Hepatocyte (in vitro differentiated cells): ENCODE measurements at regions not wholly inside any gene's neighbourhood (a gene's known extent, or its start where the extent isn't known, plus 50 kb on each side); places are given as distances from the start of the nearest gene placed in this dataset.

Experiments
- DNase-seq: peaks from one replicate; pipeline ENCODE4 v3.0.0-alpha.2; 2016; ENCODE audit warnings: low spot score
- H2AFZ ChIP-seq: fragments of 200-600 bp; sonication (generic); 2 replicates; pipeline ENCODE4 v1.6.0; 2016; ENCODE audit warnings: antibody characterized with exemption, mild to moderate bottlenecking
- H3K27ac ChIP-seq: fragments of 200-600 bp; sonication (generic); 2 replicates; pipeline ENCODE4 v1.5.1; 2016; ENCODE audit warnings: mild to moderate bottlenecking
- H3K27me3 ChIP-seq: fragments of 200-600 bp; sonication (generic); 2 replicates; pipeline ENCODE4 v1.6.1; 2016
- H3K36me3 ChIP-seq: fragments of 200-600 bp; sonication (generic); replicated peaks from 2 replicates; pipeline ENCODE4 v1.5.1; 2016; ENCODE audit warnings: low read depth; ENCODE audit not compliant: insufficient read depth
- H3K4me1 ChIP-seq: fragments of 200-600 bp; sonication (generic); 2 replicates; pipeline ENCODE4 v1.5.1; 2016; ENCODE audit warnings: mild to moderate bottlenecking, moderate library complexity; ENCODE audit not compliant: insufficient read depth
- H3K4me2 ChIP-seq: fragments of 200-600 bp; sonication (generic); 2 replicates; pipeline ENCODE4 v1.6.0; 2016
- H3K4me3 ChIP-seq: fragments of 200-600 bp; sonication (generic); 2 replicates; pipeline ENCODE4 v1.5.1; 2016; ENCODE audit warnings: mild to moderate bottlenecking
- H3K79me2 ChIP-seq: fragments of 200-600 bp; sonication (generic); 2 replicates; pipeline ENCODE4 v1.6.0; 2017; ENCODE audit warnings: mild to moderate bottlenecking
- H3K9me2 ChIP-seq: fragments of 200-600 bp; sonication (generic); replicated peaks from 2 replicates; pipeline ENCODE4 v1.6.0; 2017; ENCODE audit warnings: mild to moderate bottlenecking; ENCODE audit not compliant: insufficient read depth
- H3K9me3 ChIP-seq: fragments of 200-600 bp; sonication (generic); 2 replicates; pipeline ENCODE4 v1.5.1; 2016; ENCODE audit warnings: low read depth, mild to moderate bottlenecking
- H4K20me1 ChIP-seq: fragments of 200-600 bp; sonication (generic); 2 replicates; pipeline ENCODE4 v1.6.0; 2016; ENCODE audit warnings: mild to moderate bottlenecking; ENCODE audit not compliant: insufficient read depth, poor library complexity, severe bottlenecking
- EZH2 ChIP-seq: fragments of 200-600 bp; sonication (generic); IDR thresholded peaks from 2 replicates; pipeline ENCODE4 v1.6.1; 2016; ENCODE audit warnings: antibody characterized with exemption, mild to moderate bottlenecking, borderline replicate concordance
- EZH2phosphoT487 ChIP-seq: fragments of 200-600 bp; sonication (generic); IDR thresholded peaks from one replicate; pipeline ENCODE4 v1.6.1; 2018; ENCODE audit warnings: antibody characterized with exemption, mild to moderate bottlenecking, low read depth, moderate library complexity; ENCODE audit not compliant: unreplicated experiment, severe bottlenecking
- WGBS: methylation state at CpG from one replicate; pipeline ENCODE4 v1.1.6; 2016; ENCODE audit warnings: low lambda C conversion rate; ENCODE audit errors: missing lambda C conversion rate; 5-methylcytosine and 5-hydroxymethylcytosine counted together
- TF ChIP-seq, protein P1 (sequence below): fragments of 200-600 bp; sonication (generic); IDR thresholded peaks from 2 replicates; pipeline ENCODE4 v1.5.1; 2016; ENCODE audit warnings: antibody characterized with exemption, mild to moderate bottlenecking; ENCODE audit not compliant: poor library complexity

GRCh38 chr9:130755377-130756007 lies 61.9 kb downstream of the EXOSC2 start:
- 81% methylated on average over 10 of the region's 10 CpGs for WGBS
- Histone ChIP-seq H3K79me2 (peaks cover 60% of the 10 kb centered on the region), H3K4me3 (no peak overlapping the region), H3K4me2 (no peak overlapping the region), H3K9me3 (no peaks in the 10 kb centered on the region), H3K36me3 (no peaks in the 10 kb centered on the region), H3K4me1 (no peaks in the 10 kb centered on the region), H3K9me2 (no peaks in the 10 kb centered on the region), H2AFZ (no peak overlapping the region), H3K27ac (no peak overlapping the region), H4K20me1 (peaks cover 8% of the 10 kb centered on the region), H3K27me3 (no peaks in the 10 kb centered on the region)
- TF ChIP-seq, protein P1, sequence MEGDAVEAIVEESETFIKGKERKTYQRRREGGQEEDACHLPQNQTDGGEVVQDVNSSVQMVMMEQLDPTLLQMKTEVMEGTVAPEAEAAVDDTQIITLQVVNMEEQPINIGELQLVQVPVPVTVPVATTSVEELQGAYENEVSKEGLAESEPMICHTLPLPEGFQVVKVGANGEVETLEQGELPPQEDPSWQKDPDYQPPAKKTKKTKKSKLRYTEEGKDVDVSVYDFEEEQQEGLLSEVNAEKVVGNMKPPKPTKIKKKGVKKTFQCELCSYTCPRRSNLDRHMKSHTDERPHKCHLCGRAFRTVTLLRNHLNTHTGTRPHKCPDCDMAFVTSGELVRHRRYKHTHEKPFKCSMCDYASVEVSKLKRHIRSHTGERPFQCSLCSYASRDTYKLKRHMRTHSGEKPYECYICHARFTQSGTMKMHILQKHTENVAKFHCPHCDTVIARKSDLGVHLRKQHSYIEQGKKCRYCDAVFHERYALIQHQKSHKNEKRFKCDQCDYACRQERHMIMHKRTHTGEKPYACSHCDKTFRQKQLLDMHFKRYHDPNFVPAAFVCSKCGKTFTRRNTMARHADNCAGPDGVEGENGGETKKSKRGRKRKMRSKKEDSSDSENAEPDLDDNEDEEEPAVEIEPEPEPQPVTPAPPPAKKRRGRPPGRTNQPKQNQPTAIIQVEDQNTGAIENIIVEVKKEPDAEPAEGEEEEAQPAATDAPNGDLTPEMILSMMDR: no peak
- TF ChIP-seq EZH2 (no peak), EZH2phosphoT487 (no peak)
- DNase-seq: no peak

GRCh38 chr9:130756037-130756436 lies 62.5 kb downstream of the EXOSC2 start:
- Histone ChIP-seq H3K27me3 (no peaks in the 10 kb centered on the region), H3K79me2 (peaks cover 60% of the 10 kb centered on the region), H3K36me3 (no peaks in the 10 kb centered on the region), H3K27ac (no peak overlapping the region), H3K4me3 (no peak overlapping the region), H3K9me3 (no peaks in the 10 kb centered on the region), H2AFZ (no peak overlapping the region), H3K4me2 (no peak overlapping the region), H3K4me1 (no peaks in the 10 kb centered on the region), H3K9me2 (no peaks in the 10 kb centered on the region), H4K20me1 (peaks cover 8% of the 10 kb centered on the region)
- no peak for TF ChIP-seq EZH2phosphoT487
- TF ChIP-seq EZH2: no peak
- TF ChIP-seq, protein P1: no peak
- WGBS: 30% methylated on average over 2 of the region's 2 CpGs
- no peak for DNase-seq

DNA sequence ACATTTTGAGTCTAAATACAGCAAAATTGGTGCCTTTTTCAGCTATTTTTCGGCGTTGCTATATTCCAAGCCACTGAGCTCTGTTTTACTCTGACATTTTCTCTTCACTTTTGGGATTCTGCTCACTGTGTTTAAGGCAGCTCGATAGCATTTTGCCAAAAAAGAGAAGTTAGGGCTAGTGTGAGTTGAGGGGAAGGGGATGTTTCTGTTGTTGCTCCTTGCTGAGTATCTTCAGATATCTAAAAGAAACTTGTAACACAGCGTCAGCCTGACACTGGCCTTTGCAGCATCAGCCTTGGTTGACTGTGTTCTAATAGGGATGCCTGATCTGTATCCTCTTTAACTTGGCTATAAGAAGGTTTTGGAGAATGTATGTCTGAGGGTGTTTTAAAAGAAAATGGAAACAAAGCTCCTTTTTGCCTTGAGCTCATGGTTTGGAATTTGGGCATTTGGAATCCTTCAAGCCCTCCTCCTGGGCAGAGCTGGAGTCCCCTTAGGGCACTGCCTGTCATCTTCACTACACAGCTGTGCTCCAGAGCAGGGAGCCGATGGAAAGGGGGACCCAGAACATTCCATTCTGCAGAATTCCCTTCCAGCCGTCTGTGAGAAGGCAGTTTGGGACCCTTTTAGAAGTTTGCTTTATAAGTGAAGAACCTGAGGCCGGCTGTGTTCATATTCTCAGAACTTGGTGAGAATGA lies 63.0 kb downstream of the EXOSC2 start:
- no peak for DNase-seq
- Histone ChIP-seq H3K27ac (no peak overlapping the region), H3K4me1 (no peaks in the 10 kb centered on the region), H4K20me1 (peaks cover 8% of the 10 kb centered on the region), H3K9me2 (no peaks in the 10 kb centered on the region), H3K36me3 (no peaks in the 10 kb centered on the region), H3K4me2 (no peak overlapping the region), H3K79me2 (peaks cover 61% of the 10 kb centered on the region), H3K27me3 (no peaks in the 10 kb centered on the region), H3K9me3 (no peaks in the 10 kb centered on the region), H3K4me3 (no peak overlapping the region), H2AFZ (no peak overlapping the region)
- TF ChIP-seq, protein P1: no peak
- no peak for TF ChIP-seq EZH2
- TF ChIP-seq EZH2phosphoT487: no peak
- 77% methylated on average over 7 of the region's 7 CpGs for WGBS
